Lower leg skin (tissue), 4 donors: ENCODE measurements at regions not wholly inside any gene's neighbourhood (a gene's known extent, or its start where the extent isn't known, plus 50 kb on each side); places are given as distances from the start of the nearest gene placed in this dataset.

Experiments used
- DNase-seq, 2 donors: peaks; one replicate each; pipeline ENCODE4 v3.0.0-alpha.2; 2019; ENCODE audit warnings: low spot score in 2 of 2
- H3K4me3 ChIP-seq: fragments of 200-600 bp; sonication (generic); 2 replicates; pipeline ENCODE4 v1.5.1; 2017; ENCODE audit warnings: mild to moderate bottlenecking, low read depth; ENCODE audit not compliant: poor library complexity, severe bottlenecking
- POLR2A ChIP-seq, 2 donors: fragments of 450-650 bp; IDR thresholded peaks; one replicate each; pipeline ENCODE4 v1.6.1; 2016 to 2017; ENCODE audit warnings: antibody characterized with exemption in 2 of 2, mild to moderate bottlenecking in 1 of 2, moderate library complexity in 1 of 2
- WGBS, 2 donors: methylation state at CpG; one replicate each; pipeline ENCODE4 v1.1.5; 2018; 5-methylcytosine and 5-hydroxymethylcytosine counted together
- intact Hi-C: fragments of 100-400 bp; cut with DNase I; formaldehyde crosslinking; loops from one replicate; pipeline ENCODE4 v1.15.0; 2023; ENCODE audit warnings: low total_unique reads
- TF ChIP-seq, protein P1 (sequence below), 3 donors: fragments of 450-650 bp; IDR thresholded peaks; one replicate each; pipeline ENCODE4 v1.5.1; 2016; ENCODE audit warnings: antibody characterized with exemption in 3 of 3, mild to moderate bottlenecking in 3 of 3, moderate library complexity in 2 of 3

DNA sequence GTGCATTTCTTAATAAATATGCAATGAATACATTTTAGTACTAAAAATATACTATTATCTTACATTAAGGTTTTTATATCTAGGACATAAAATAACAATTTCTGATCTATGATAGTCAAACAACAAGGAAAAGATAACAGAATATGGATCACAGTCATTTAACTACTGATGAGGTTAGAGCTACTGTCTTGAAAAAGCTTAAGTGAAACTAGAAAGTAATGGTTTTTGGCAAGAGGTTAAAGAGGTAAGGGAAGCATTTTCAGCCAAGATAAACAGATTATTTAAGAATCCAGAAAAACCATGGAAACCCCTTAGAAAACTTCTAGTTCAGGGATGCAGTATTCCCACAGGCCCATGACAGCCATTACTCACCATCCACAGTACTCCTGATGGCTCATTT, 787.4 kb downstream of the DACH1 start:
- intact Hi-C loops = no loop called here
- TF ChIP-seq POLR2A (IDR thresholded peaks at IDR 0.05) = no peak
- TF ChIP-seq, protein P1, sequence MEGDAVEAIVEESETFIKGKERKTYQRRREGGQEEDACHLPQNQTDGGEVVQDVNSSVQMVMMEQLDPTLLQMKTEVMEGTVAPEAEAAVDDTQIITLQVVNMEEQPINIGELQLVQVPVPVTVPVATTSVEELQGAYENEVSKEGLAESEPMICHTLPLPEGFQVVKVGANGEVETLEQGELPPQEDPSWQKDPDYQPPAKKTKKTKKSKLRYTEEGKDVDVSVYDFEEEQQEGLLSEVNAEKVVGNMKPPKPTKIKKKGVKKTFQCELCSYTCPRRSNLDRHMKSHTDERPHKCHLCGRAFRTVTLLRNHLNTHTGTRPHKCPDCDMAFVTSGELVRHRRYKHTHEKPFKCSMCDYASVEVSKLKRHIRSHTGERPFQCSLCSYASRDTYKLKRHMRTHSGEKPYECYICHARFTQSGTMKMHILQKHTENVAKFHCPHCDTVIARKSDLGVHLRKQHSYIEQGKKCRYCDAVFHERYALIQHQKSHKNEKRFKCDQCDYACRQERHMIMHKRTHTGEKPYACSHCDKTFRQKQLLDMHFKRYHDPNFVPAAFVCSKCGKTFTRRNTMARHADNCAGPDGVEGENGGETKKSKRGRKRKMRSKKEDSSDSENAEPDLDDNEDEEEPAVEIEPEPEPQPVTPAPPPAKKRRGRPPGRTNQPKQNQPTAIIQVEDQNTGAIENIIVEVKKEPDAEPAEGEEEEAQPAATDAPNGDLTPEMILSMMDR (IDR thresholded peaks at IDR 0.05) = no peak

DNA sequence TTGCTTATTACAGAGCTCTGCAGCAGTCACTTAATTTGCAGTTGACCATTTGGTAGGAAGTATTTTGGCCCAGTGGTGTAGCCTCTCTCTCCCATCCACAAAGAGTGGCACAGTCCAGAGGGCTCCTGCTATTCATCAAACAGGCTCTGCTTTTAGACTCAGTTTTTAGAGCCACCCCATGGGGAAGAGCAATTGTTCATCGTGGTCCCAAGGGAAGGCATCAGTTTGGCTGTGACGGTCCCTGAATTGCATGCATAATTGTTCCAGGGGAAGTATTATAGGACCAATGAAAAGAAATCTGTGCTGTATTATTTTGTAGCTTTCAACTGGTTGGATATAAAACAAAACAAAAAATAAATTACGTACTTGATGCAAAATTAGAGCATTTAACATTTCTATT, 799.0 kb downstream of the DACH1 start:
- intact Hi-C loops = no loop called here
- 72 to 77% methylated on average over 3 of the region's 3 CpGs for WGBS, 2 donors
- no peak overlapping the region for H3K4me3 ChIP-seq
- DNase-seq = no peak
- TF ChIP-seq, protein P1 (IDR thresholded peaks at IDR 0.05) = no peak
- no peak for TF ChIP-seq POLR2A (IDR thresholded peaks at IDR 0.05)

More for the DNA sequence above, 787.4 kb downstream of the DACH1 start:
- DNase-seq = no peak
- H3K4me3 ChIP-seq = no peak overlapping the region

DNA sequence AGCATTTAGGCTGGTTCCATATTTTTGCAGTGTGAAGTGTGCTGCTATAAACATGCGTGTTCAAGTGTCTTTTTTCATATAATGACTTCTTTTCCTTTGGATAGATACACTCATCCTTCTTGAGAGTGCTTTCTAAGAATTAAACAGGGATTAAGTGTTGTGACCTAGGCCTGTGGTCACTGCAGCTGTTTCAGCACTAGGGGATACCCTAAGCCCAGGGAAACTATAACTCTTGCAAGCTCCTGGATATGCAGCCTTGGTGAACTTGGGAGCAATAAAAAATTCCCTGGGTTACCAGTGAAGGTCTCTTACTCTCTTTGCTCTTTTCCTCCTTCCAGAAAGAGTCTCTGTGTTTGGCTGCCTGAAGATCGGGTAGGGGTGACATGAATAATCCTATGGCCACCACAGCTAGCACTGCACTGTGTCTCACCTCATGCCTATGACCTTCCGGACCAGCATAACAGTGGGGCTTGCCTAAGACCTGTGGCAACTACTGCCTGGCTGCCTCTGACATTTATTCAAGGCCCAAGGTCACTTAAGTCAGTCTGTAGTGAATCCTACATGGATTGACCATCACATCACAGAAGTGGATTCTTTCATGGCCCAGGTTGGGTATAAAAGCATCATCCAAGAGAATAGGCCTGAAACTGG, 799.7 kb downstream of the DACH1 start:
- intact Hi-C loops = no loop called here
- 82 to 83% methylated on average over 3 of the region's 3 CpGs for WGBS, 2 donors

DNA sequence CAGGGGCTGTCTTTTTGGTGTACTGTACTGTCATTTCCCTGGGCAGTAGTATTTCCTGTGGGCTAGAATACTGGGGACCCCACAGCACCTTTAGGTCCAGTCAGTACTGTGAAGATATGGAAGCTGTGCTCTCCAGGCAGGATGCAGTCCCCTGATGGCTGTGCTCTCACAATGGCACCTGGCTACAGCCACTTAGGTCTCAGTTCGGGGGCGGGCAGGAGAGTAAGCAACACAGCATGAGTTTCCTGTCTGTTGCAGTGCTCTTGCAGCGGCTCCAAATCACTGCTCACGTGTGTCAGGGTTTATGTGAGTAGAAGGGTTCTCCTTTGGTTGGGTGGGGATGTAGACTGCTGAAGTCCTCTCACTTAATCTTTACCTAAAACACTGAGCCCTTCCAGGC, 810.4 kb downstream of the DACH1 start:
- H3K4me3 ChIP-seq = no peak overlapping the region
- TF ChIP-seq, protein P1 (IDR thresholded peaks at IDR 0.05) = no peak
- no peak for TF ChIP-seq POLR2A (IDR thresholded peaks at IDR 0.05)
- DNase-seq = no peak
- 55 to 68% methylated on average over 4 of the region's 4 CpGs for WGBS, 2 donors
- intact Hi-C loops = no loop called here

More for the DNA sequence above, 799.7 kb downstream of the DACH1 start:
- H3K4me3 ChIP-seq = no peak overlapping the region
- DNase-seq = no peak
- TF ChIP-seq POLR2A (IDR thresholded peaks at IDR 0.05) = no peak

DNA sequence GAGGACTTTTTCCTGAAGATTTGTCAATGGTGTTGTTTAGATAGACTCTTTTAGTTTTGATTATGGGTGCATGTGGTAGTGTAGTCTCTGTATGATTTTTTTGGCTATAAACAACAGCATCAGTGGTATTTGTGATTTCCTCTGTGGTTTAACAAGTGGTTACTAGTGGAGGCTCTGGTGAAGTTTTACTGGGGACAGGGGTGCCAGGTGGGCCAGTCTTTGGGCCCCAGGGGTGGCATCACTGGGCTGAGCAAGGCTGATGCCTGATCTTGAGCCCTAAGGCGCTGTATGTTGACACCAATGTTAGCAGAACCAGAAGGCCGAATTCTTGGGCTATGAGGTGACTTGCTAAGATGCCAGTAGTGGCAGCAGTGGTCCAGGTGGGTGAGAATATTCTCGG, 811.4 kb downstream of the DACH1 start:
- 80 to 81% methylated on average over 3 of the region's 3 CpGs for WGBS, 2 donors
- intact Hi-C loops = no loop called here

DNA sequence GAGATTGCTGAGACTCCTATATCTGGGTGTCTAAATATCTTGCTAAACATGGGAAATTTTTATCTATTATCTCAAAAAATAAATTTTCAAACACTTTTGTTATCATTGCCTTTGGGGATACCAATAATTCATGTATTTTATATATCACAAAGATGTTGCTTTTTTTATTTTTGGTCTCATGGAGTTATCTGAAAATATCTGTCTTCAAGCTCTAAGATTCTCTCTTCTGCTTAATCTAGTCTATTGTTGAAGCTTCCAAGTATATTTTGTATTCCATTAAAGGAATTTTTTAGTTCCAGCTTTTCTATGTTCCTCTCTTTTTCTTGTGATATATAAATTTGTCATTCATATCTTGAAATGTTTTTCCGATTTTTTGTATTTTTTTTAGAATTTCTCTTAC, 812.0 kb downstream of the DACH1 start:
- no peak for DNase-seq
- no peak for TF ChIP-seq POLR2A (IDR thresholded peaks at IDR 0.05)
- TF ChIP-seq, protein P1 (IDR thresholded peaks at IDR 0.05) = no peak
- intact Hi-C loops = no loop called here
- WGBS, 2 donors = 93 to 97% methylated on average over 1 of the region's 1 CpG
- H3K4me3 ChIP-seq = no peak overlapping the region

More for the DNA sequence above, 811.4 kb downstream of the DACH1 start:
- H3K4me3 ChIP-seq = no peak overlapping the region
- DNase-seq = no peak
- no peak for TF ChIP-seq POLR2A (IDR thresholded peaks at IDR 0.05)
- TF ChIP-seq, protein P1 (IDR thresholded peaks at IDR 0.05) = no peak
